ENCODE measurements at regions not wholly inside any gene's neighbourhood (a gene's known extent, or its start where the extent isn't known, plus 50 kb on each side); places are given as distances from the start of the nearest gene placed in this dataset.
"Not testable (repeated sequence)": the region's sequence is repeated elsewhere in the genome, so short reads cannot be mapped to it uniquely, and the experiment has no call there.

DNA sequence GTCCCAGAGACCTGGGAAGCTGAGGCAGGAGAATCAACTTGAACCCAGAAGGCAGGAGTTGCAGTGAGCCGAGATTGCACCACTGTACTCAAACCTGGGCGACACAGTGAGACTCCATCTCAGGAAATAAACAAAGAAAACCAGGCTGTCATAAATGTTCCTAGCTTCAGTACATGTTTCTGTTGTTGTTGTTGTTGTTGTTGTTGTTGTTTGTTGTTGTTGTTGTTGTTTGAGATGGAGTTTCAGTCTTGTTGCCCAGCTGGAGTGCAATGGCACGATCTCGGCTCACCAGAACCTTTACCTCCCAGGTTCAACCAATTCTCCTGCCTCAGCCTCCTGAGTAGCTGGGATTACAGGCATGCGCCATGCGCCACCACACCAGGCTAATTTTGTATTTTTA is 452.5 kb downstream of the HS3ST3B1 start:
- DNase-seq, result no peak

DNA sequence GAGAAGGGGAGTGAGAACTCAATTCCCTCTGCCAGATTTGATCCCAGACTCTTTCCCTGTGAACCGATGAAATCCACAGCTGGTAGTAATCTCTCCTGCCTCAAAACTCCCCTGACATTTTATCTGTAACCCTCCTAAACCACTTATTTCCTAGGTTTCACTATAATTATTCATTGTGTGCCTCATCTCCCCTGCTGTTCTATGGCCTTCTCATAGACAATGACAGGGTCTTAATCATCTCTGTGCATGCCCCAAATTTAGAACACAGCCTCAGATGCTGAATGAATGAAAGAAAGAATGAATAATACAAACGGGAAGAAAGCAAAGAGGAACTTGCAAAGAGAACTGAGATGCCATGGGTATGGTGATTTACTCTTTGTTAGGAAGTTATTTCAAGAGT is 451.1 kb downstream of the HS3ST3B1 start:
- no peak for DNase-seq

DNA sequence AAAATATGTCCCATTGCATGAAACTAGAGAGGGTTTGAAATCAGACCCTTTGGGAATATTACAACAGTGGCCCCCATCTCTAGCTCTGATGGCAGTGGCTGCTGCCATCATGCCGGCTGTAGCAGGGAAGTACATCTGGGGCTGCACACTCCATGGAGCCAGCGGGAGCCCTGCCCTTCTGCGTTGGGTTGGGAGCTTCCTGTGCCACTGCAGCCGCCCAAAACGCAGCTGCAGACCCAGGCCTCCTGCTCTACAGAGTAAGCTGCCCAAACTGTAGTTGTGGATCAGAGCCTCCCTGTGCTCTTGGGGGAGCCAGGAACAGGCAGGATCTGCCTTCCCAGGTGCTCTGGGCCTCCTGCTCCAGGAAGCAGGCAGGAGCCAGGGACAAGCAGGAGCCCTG is 450.0 kb downstream of the HS3ST3B1 start:
- no peak for DNase-seq

DNA sequence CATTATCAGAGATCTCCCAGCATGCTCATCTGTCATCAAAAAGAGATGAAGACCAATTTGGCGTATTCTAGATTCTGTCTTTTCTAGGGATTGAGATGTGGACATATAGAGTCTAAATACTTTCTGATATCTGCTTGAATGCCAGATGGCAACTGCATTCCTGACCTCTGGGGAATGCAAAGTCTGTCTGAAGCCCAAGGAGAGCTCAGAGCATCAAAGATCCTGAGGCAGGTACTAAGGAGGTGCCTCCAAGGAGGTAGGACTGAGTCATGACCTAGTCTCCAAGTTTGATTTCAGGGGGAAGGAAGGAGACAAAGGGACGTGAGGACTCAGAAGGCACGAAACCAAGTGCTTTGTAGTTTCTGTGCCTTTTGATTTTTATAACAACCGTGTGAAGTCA is 448.4 kb downstream of the HS3ST3B1 start:
- DNase-seq, result no peak

DNA sequence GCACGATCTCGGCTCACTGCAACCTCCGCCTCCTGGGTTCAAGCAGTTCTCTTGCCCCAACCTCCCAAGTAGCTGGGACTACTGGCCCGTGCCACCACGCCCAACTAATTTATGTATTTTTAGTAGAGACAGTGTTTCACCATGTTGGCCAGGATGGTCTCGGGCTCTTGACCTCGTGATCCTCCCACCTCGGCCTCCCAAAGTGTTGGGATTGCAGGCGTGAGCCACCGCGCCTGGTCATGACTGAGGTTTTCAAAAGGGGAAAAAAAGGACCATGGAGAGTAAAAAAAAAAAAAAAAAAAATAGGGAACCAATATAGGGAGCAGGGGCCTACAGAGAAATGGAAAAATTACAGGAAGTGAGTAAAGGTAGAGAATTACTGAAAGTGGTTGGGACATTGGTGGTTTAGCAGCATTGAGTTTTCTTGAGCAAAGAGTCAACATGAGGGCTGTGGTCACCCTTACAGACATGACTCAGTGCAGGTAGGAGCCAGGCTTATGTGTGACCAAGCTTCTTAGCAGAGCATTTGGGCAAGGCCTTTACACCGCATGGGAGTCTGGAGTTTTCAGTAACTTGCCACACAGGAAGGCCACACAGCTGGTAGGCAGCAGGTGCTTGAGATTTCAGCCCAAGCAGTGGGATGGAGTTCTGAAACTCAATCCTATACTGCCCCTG is 447.3 kb downstream of the HS3ST3B1 start:
- no peak for DNase-seq

DNA sequence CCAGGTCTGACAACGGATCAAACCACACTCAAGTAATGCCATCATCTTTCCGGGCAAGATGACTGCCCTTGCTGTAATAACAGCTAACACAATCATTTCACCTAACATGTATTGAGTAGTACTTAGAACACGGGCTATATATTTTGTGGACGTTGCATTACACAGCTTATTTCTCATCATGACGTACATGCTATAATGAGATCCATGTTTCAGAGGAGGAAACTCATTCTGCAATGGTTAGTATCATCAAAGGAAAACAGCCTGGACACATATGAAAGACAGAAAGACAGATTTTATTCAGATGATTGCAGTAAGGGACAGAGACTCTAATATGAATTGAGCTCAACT is 446.7 kb downstream of the HS3ST3B1 start:
- no peak for DNase-seq

DNA sequence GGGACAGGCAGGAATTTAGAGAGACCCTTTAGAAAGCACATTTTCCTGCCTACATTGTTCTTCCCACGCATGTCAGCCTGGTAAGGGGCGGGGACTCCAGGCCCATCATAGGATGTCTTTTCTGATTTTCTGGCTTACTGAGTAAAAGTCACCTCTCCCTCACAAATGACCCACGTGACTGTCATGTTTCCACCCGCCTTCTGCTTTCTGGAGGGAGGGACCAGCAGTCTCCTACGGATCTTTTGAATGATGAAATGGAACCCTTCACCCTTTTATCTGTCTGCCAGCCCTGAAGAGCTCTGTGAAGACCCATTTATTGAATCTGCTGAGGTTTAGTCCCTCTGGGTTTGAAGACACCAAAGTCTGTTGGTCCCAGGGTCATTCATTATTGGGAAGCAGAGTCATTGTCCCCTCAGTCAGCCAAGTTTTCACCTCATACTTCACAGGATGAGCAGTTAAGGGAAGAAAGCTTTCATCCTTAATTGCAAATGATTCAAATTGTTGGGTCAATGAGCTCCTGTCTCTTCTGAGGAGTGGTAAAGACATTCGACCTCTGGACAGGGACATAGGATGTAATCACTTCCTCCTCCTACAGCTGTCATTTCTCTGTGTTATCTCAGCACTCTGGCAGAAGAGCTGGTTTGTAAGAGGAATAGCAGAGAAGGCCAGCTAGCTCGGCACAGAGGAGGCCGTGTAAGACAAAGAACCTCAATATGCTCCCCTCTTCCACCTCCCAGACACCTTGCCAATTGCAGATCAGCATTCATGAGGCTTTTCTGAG is 446.1 kb downstream of the HS3ST3B1 start:
- DNase-seq, result no peak

DNA sequence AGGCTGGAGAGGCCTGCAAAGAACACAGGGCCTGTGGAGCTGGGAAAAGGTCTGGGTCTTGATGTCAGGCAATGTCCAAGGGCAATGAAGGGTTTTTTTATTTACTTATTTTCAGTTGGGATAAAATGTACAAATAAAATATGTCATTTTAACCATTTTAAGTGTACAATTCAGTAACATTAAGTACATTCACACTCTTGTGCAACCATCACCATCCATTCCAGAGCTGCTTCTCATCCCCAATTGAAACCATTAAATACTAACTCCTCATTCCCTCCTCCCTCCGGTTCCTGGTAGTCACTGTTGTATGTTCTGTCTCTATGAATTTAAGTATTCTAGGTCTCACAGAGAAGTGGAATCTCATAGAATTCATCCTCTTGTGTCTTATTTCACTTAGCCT is 444.7 kb downstream of the HS3ST3B1 start:
- no peak for DNase-seq

DNA sequence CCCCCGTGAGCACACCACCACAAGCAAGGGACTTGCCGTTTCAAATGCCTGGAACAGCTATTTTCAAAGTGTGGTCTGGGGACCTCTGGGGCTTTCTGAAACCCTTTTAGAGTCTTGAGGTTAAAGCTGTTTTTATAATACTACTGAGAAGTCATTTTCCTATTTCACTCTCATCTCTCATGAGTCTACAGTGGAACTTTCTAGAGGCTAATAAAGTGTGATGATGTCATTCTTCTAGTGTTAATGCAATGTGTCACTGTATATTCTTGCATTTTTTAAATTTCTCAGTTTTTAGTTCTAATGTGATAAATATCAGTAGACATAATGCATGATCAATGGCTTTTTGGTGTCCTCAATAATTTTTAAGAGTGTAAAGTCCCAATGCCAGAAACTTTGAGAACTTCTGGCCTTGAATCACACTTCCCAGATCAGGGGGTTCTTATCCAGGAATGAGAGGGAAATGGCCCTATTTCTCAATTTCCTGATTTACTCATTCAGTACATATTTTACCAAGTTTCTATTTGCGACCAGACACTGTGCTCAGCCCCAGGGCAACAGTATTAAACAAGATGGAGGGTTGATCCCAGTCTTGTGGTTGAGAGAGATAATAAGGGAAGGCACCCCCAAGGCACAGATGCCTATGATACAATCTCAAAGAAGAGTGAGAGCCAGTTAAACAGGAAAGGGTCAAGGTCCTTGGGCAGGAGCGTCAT is 444.0 kb downstream of the HS3ST3B1 start:
- no peak for DNase-seq

DNA sequence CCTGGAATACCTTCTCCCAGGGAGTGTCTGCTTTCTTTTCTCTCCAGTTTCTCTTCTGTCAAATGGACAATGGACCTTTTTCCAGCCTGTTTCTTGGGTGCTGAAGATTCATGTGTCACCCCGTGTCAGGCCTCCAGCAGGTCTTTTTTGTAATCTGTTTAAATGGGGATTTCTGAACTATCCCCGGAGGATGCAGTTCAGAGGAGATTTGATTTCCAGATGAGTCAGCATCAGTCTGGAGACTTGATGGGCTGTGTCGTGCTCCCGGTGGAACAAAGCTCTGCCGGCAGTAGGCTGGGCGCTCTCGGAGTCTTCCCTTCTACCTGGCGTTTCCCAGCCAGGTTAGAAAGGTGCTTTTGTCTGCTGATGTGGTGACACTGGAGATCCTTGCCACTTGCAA is 440.6 kb downstream of the HS3ST3B1 start:
- DNase-seq, result no peak

DNA sequence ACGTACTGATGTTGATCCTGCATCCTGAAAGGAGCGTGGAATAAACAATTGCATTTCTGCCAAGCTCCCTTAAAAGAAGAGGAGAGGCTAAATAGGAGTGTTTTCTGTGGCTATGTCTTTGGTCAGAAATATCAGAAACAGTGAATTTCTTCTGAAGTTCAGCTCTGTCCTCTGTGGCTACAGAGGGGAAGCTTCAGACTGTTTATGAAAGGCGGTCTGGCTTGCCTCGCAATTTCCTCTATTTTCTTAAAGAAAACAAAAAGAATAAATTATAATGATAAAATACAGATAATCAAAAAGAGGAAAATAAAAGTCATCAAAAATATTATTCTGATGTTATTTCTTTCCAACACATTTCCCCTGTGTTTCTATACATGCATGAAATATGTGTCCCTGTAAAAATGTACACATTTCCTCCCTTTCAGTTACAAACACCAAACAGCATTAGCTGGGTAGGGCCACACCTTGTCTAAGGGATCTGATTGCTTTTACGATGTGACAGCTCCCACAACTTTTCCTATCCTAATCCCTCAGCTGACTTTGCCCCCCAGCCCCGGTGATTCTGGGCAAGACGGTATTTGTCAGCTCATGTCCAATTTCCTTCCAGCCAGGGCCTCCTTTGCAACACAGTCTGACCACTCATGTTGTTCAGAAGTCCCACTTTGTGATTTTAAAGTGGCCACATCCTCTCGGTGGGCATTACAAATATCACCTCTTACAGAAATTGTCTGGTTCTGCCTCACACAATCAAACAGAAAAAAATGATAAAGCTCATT is 439.0 kb downstream of the HS3ST3B1 start:
- DNase-seq, result no peak

DNA sequence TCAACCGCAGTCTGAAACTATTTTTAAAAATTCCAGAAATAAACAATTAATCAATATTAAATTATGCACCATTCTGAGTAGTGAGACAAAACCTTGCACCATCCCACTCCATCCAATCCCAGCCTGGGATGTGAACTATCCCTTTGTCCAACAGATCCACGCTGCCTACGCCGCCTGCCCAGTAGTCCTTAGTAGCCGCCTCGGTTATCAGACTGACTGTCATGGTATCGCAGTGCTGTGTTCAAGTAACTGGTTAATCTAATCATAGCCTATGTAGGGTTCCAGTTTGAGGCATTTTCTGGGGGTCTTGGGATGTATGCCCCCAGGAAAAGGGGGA is 437.7 kb downstream of the HS3ST3B1 start:
- no peak for DNase-seq

DNA sequence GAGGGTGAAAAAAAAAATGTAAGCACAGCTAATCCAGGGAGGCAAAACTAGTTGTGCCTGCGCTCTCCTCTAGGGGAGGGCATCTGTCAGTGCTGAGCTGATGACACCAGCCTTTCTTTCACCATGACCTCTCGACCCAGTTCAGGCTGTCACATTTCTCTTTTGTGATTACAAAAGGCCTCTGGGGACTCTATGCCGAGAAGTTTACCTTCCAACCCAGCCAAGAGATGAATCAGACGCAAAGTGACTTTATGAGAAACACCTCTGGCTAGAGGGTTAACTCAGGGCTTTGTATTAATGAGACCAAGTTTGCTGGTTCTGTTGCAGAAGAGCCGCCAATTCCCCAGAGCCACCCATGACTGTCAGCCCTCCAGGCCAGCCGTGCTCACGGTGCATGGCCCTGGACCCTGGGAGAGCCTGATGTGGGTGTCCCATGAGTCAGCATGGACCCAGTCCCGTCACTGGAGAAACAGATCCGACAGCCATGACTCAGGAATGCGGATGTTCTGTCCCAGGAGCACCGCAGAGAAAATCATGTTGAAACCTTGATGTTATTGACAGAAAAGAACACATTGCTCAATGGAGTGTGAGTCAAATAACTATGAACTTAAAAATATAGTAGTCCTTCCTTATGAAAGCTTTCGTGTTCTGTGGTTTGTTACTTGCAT is 437.2 kb downstream of the HS3ST3B1 start:
- no peak for DNase-seq

DNA sequence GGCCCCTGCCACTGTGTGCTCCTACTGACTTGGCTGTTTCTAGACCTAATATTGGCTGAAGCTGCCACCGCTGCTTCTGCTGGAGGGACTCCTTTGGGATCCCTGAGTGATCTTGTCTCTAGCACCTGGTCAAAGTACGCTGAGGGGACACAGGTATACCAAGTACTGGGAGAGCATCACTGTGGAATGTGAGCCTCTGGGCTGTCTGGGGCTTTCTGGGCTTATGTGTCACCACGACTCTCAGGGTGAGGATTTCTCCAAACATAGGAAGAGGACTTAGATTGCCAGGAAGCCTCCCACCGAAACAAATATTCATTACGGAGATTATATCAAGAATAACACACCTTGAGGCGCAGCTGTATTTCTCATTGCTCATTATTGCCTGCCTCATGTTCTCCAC is 435.8 kb downstream of the HS3ST3B1 start:
- DNase-seq, result no peak

DNA sequence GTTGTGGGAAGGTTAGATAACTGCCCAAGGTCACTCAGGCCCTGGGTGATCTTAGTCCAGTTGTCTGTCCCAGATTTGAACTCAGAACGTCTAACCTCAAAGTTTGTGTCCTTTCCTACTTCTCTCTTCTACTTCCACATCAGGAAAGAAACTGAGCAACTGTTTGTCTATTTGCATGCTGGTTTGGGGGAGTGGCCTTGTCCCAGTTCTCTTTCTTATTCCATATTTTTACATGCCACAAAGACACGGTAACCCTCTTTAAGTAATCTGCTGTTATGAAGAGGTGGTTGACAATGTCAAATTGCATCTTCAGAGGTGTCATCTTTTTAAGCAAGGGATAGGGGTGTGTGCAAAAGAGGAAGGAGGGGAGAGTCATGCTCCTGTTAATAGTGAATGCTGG is 432.5 kb downstream of the HS3ST3B1 start:
- DNase-seq, result no peak

DNA sequence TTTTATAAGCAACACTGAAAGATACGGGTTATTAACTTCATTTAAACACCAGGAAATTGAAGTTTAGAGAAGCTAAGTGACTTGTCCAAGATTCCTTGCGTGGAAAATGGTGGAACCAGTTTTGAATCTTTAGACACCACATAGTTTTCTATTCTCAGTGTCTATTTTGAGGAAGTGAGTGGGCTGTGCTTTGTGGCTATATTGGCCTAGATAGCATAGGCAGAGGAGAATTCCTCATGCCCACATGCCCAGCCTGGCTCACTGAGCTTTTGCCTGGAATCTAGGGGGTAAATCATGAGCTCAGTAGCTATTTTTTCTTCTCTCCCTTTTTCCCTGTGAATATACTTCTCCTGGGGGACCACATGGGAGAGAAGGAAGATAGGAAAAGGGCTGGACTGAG is 431.3 kb downstream of the HS3ST3B1 start:
- DNase-seq, result no peak

DNA sequence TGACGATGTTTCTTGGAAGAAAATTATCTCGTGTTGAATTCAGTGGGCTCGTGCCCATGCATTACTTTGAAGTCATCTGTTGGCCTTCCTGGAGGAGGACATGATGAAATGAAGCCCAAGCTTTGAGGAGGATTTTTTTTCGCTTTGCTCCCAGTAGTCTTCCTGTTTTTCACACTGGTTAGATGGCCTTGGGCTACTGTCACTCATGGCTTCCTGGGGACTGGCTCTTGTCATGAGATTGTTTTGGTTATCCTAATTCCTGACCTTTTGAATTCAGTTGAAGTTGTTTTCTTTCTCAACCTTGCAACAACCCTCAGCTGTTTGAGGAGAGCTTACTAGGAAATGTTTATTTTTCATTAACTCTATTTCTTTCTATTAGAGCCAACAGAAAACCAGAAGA is 430.7 kb downstream of the HS3ST3B1 start:
- DNase-seq, result no peak

DNA sequence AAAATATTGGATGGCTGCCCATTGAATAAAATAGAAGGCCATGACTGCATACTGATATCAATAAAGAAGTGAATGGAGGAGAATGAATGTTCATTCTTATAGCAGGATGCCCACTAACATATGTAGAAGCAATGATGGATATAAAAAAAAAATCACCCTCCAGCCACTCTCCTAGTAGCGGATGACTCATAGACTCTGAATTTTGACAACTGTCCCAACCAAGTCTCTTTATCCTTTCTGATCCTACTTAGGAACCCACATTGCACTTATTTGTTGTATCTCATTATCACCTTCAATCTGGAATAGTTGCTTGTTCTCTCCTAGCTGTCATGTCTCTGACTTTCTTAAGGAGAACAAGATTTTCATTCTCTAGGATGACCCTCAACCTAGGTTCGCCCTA is 429.9 kb downstream of the HS3ST3B1 start:
- DNase-seq, result no peak

DNA sequence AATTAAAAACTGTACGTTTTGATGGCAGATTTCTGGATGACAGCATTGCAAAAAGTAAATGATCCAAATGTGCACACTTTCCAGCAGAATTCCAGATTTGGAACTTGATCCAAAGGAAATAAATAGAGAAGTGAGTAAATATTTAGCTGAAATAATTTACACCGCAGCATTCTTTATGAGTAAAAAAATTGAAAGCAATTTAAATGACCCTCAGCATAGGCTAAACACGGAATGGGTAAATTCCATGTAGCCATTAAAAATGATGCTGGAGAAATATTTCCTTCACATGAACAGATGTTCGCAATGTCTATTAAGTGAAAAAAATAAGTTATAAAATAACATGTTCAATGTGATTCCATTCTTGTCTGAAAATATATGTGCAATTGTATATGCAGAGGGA is 424.8 kb downstream of the HS3ST3B1 start:
- no peak for DNase-seq

DNA sequence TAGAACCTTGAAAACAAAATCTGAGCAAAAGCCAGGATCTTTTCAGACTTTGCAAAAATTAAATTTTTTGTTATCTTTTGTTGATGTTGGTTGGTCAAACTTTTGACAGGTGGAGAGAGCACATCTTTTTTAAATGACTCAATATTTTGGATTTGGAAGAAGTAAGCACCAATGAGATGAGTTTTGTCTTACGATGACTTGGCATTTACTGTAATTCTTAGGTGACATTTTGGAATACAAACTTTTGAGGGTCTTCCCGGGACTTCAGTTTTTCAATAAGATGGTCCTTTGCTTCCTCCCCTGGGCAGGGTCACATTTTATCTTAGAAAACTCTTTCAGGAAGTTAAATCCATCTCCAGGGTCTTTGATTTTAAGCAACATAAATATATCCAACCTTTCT is 423.9 kb downstream of the HS3ST3B1 start:
- no peak for DNase-seq

DNA sequence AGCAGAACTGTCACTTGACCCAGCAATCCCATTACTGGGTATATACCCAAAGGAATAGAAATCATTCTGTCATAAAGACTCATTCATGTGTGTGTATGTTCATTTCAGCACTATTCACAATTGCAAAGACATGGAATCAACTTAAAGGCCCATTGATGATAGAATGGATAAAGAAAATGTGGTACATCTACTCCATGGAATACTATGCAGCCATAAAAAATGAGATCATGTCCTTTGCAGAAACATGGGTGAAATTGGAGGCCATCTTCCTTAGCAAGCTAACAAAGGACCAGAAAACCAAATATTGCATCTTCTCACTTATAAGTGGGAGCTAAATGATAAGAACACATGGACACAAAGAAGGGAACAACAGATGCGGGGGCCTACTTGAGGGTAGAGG is 422.5 kb downstream of the HS3ST3B1 start:
- not testable (repeated sequence) for DNase-seq

DNA sequence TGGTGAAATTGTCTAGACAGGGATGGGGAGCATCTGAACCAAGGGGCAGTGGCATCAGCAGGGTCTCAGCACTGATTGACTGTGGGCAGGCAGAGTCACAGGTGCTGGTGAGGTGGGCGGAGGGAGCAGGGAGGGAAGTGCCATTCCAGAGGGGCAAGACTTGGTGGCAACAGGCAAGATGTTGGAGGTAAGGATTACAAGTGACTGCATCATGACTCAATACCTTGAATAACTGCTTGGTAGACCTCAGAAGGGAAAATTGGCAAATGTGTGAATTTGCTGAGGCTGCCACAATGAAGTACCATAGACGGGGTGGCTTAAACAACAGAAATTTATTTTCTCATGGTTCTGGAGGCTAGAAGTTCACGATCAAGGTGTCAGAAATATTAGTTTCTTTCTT is 419.1 kb downstream of the HS3ST3B1 start:
- DNase-seq, result no peak

DNA sequence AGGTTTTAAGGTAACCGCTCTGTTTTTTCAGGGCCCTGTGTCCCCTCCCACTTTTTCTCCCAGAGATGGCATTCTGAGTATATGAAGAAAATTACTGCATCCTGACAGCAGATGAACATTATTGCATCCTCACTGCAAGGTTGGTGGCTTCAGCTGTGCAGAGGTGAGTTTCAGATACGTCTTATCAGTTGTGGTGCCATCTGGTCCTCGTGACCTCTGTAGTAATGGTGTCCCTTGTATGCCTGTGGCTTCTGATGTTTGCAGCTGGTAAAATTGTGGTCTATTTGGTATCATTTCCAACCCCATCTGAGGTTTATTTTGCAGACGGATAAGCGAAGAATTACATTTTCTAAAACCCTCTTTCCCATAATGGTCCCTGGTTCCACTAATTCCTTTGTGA is 417.0 kb downstream of the HS3ST3B1 start:
- DNase-seq, result no peak
